Vagina (tissue), 2 donors: ENCODE measurements at regions not wholly inside any gene's neighbourhood (a gene's known extent, or its start where the extent isn't known, plus 50 kb on each side); places are given as distances from the start of the nearest gene placed in this dataset.

Experiments used
- DNase-seq, 2 donors: peaks; one replicate each; pipeline ENCODE4 v3.0.0-alpha.2; 2017; ENCODE audit errors: extremely low spot score in 2 of 2
- H3K27ac ChIP-seq: fragments of 200-600 bp; sonication (generic); one replicate; pipeline ENCODE4 v1.5.1; 2019
- H3K27me3 ChIP-seq: fragments of 200-600 bp; sonication (generic); one replicate; pipeline ENCODE4 v1.5.1; 2019
- H3K36me3 ChIP-seq, 2 donors: fragments of 200-600 bp; sonication (generic); one replicate each; pipeline ENCODE4 v1.5.1; 2017 to 2019
- H3K4me1 ChIP-seq: fragments of 200-600 bp; sonication (generic); one replicate; pipeline ENCODE4 v1.5.1; 2019
- H3K4me3 ChIP-seq, 2 donors: fragments of 200-600 bp; sonication (generic); 1 replicate in 1 of 2; 2 replicates in 1 of 2; pipeline ENCODE4 v1.5.1; 2016 to 2019
- H3K9me3 ChIP-seq: fragments of 200-600 bp; sonication (generic); one replicate; pipeline ENCODE4 v1.5.1; 2019
- POLR2A ChIP-seq, 2 donors: fragments of 450-650 bp; IDR thresholded peaks; one replicate each; pipeline ENCODE4 v1.6.1; 2017; ENCODE audit warnings: antibody characterized with exemption in 2 of 2, mild to moderate bottlenecking in 2 of 2, moderate library complexity in 2 of 2
- POLR2AphosphoS5 ChIP-seq, 2 donors: sonication (generic); formaldehyde crosslinking; IDR thresholded peaks; one replicate each; pipeline ENCODE4 v1.9.0; 2017; ENCODE audit warnings: antibody characterized with exemption in 2 of 2, mild to moderate bottlenecking in 2 of 2, low read depth in 1 of 2; ENCODE audit not compliant: insufficient read depth in 1 of 2
- intact Hi-C: fragments of 100-400 bp; cut with DNase I; formaldehyde crosslinking; loops from one replicate; pipeline ENCODE4 v1.15.1; 2023
- TF ChIP-seq, protein P1 (sequence below), 3 experiments: fragments of 450-650 bp in 2 of 3; fragments of 200-600 bp in 1 of 3; sonication (generic) in 1 of 3; IDR thresholded peaks; one replicate each; pipeline ENCODE4 v1.5.1; 2017 to 2019; ENCODE audit warnings: antibody characterized with exemption in 3 of 3, mild to moderate bottlenecking in 2 of 3, moderate library complexity in 2 of 3

DNA sequence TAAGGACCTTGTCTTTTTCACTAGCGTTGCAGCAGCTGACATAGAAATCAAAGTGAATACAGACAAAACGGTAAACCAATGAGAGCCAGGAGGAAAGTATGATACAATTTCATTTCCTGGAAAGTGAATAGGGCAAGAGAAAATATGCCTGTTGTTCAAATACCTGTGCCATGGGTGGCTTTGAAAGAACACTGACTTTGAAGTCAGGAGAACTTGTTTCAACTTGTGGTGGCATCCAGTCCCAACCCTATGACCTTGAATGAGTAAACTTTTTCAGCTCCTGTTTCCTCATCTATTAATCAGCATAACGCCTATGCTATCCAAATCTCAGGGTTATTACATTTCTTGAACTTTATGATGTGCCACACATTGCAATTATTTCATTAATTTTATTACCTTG, 173.7 kb upstream of the HS3ST3A1 start:
- Histone ChIP-seq H3K4me3 (no peak overlapping the region), H3K36me3 (no peaks in the 10 kb centered on the region), H3K27ac (no peak overlapping the region), H3K4me1 (peaks cover 16% of the 10 kb centered on the region), H3K9me3 (no peaks in the 10 kb centered on the region), H3K27me3 (no peaks in the 10 kb centered on the region)
- TF ChIP-seq POLR2AphosphoS5 (IDR thresholded peaks at IDR 0.05; ENCODE audit: insufficient read depth in 1 of 2, low read depth in 1 of 2) (no peak), POLR2A (IDR thresholded peaks at IDR 0.05) (no peak)
- TF ChIP-seq, protein P1, sequence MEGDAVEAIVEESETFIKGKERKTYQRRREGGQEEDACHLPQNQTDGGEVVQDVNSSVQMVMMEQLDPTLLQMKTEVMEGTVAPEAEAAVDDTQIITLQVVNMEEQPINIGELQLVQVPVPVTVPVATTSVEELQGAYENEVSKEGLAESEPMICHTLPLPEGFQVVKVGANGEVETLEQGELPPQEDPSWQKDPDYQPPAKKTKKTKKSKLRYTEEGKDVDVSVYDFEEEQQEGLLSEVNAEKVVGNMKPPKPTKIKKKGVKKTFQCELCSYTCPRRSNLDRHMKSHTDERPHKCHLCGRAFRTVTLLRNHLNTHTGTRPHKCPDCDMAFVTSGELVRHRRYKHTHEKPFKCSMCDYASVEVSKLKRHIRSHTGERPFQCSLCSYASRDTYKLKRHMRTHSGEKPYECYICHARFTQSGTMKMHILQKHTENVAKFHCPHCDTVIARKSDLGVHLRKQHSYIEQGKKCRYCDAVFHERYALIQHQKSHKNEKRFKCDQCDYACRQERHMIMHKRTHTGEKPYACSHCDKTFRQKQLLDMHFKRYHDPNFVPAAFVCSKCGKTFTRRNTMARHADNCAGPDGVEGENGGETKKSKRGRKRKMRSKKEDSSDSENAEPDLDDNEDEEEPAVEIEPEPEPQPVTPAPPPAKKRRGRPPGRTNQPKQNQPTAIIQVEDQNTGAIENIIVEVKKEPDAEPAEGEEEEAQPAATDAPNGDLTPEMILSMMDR (IDR thresholded peaks at IDR 0.05): no peak
- DNase-seq: no peak
- intact Hi-C loops: no loop called here

DNA sequence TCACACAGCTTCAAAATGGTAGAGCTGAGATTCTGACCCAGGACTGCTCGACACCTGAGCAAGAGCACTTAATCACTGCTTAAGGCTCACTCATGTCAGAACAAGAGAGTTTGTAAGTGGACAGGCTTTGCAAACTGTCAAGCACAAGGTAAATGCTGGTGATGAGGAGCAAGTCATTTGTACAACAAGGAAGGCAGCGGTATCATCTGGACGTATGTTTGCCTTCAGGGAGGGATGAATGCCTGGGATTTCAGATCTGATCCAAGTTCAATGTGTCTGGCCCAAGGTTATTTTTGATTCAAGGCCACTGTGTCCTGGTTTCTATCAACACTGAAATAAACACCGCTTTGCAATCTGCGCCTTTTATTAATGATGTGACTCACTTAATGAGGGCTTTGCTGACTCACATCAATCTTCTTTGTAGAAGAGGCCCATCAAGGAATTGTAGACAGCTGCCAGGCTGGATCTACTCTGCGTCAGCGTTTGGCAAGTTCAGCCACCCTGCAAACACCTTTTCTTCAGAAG, 174.4 kb upstream of the HS3ST3A1 start:
- no peak overlapping the region for H3K4me3 ChIP-seq
- TF ChIP-seq POLR2A (IDR thresholded peaks at IDR 0.05) (no peak), POLR2AphosphoS5 (IDR thresholded peaks at IDR 0.05; ENCODE audit: insufficient read depth in 1 of 2, low read depth in 1 of 2) (no peak)
- H3K36me3 ChIP-seq: no peaks in the 10 kb centered on the region
- no peaks in the 10 kb centered on the region for H3K27me3 ChIP-seq
- no peak for DNase-seq
- peaks cover 16% of the 10 kb centered on the region for H3K4me1 ChIP-seq
- no peaks in the 10 kb centered on the region for H3K9me3 ChIP-seq
- no peak overlapping the region for H3K27ac ChIP-seq
- intact Hi-C loops: no loop called here

DNA sequence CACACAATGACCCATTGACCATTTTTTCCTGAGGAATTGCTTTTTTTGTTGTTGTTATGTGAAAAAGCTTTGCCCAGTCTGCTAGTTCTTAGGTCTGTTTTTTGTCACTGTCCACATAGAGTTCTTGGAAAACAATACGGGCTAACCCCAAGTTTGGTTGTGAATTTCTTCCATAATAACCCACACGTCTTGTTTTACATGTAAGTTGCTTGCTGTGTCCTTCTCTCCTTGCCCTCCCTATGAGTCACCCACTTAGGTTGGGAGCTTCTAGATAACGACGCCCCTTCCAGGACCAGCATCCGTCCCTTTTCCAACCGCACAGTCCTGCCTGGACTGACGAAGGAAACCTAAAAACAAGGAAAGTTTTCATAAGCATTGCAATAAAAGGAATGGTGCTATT, 175.3 kb upstream of the HS3ST3A1 start:
- no peaks in the 10 kb centered on the region for H3K27me3 ChIP-seq
- TF ChIP-seq POLR2AphosphoS5 (IDR thresholded peaks at IDR 0.05; ENCODE audit: insufficient read depth in 1 of 2, low read depth in 1 of 2) (no peak), POLR2A (IDR thresholded peaks at IDR 0.05) (no peak)
- TF ChIP-seq, protein P1 (IDR thresholded peaks at IDR 0.05): no peak
- no peaks in the 10 kb centered on the region for H3K36me3 ChIP-seq
- H3K9me3 ChIP-seq: no peaks in the 10 kb centered on the region
- no peak for DNase-seq
- no peak overlapping the region for H3K4me3 ChIP-seq
- H3K27ac ChIP-seq: no peak overlapping the region
- intact Hi-C loops: no loop called here
- H3K4me1 ChIP-seq: peaks cover 16% of the 10 kb centered on the region

DNA sequence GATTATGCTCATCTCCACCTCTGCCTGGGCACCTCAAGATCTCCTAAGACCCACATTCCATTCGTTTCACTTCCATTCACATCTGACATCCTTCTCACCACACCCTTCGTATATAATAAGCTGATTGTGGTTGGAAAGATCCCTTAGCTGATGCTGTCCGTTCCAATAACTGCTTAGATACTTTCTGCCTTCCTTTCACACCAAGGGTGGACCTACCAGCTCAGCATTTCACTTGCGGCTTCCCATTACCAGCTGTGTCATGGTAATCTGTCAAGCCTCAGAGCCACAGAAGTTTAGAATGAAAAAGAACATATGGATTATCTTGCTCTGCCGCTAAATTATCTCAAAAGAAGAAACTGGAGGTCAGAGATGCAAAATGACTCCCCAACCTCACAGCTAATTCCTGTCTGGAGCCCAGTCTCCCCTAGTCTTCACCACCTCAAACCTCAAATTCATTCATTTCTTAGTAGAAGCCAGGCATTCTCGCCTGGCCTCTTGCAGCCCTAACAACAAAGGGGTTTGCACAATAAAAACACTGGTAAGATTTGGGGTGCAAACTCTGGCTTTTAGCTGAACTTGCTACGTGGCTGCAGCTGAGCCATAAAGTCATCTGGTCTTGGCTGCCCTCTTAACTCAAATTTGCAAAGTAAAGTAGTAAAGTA, 182.8 kb upstream of the HS3ST3A1 start:
- DNase-seq: no peak
- intact Hi-C loops: no loop called here
- no peaks in the 10 kb centered on the region for H3K9me3 ChIP-seq
- peaks cover 5% of the 10 kb centered on the region for H3K4me1 ChIP-seq
- no peak for TF ChIP-seq POLR2A (IDR thresholded peaks at IDR 0.05)
- no peaks in the 10 kb centered on the region for H3K27me3 ChIP-seq
- H3K4me3 ChIP-seq: no peak overlapping the region
- no peaks in the 10 kb centered on the region for H3K36me3 ChIP-seq
- no peak overlapping the region for H3K27ac ChIP-seq

DNA sequence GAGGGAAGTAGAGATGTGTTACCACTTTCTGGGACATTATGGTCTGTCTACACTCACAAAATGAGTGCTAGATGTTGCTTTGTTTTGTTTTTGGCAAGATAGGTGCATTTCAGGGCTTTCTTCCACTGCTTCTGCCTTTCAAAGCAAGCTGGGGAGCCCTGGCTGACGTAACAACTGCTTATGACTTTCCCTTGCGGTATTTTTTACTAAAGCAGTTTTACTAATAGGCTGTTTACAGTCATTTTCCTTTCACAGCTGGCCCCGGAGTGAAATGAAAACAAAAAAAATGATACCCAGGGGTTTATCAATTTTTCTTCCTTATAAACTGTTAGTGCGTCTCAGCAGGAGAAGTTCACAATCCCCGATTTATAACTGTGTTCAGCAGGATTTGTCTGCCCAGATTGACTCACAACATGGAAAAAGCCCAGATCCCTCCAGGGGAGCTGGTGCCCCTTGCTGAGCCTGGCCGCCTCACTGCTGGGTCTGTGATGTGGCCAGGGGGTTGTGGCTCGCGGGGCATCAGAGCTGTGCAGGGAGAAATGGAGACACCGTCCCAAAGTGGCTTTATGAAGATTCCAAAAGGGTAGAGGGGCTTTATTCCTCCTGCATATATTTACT, 184.4 kb upstream of the HS3ST3A1 start:
- H3K27ac ChIP-seq: no peak overlapping the region
- no peaks in the 10 kb centered on the region for H3K9me3 ChIP-seq
- peaks cover 5% of the 10 kb centered on the region for H3K4me1 ChIP-seq
- intact Hi-C loops: no loop called here
- TF ChIP-seq POLR2A (IDR thresholded peaks at IDR 0.05) (no peak), POLR2AphosphoS5 (IDR thresholded peaks at IDR 0.05; ENCODE audit: insufficient read depth in 1 of 2, low read depth in 1 of 2) (no peak)
- TF ChIP-seq, protein P1 (IDR thresholded peaks at IDR 0.05): no peak
- DNase-seq: no peak
- H3K36me3 ChIP-seq: no peaks in the 10 kb centered on the region
- H3K27me3 ChIP-seq: no peaks in the 10 kb centered on the region
- H3K4me3 ChIP-seq: no peak overlapping the region

DNA sequence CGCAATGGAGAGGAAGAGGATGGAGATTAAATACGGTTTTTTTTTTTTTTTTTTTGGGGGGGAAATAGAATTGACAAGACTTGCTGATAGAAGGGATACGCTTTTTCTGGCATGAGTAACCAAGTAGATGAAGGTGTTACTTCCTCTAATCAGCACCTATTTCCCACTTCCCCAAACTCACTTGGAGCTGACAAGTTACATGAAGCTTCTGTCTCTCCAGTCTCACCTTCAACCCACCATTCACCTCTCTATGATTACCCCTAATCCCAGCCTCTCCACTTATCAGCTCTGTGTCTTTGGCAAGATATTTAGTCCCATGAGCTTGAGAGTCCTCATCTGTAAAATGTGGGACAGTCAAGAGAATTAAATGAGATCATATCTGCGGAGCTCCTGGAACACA, 185.9 kb upstream of the HS3ST3A1 start:
- Histone ChIP-seq H3K9me3 (no peaks in the 10 kb centered on the region), H3K27ac (no peak overlapping the region), H3K36me3 (no peaks in the 10 kb centered on the region), H3K4me3 (no peak overlapping the region), H3K4me1 (peaks cover 5% of the 10 kb centered on the region), H3K27me3 (no peaks in the 10 kb centered on the region)
- intact Hi-C loops: no loop called here
- TF ChIP-seq, protein P1 (IDR thresholded peaks at IDR 0.05): no peak
- TF ChIP-seq POLR2AphosphoS5 (IDR thresholded peaks at IDR 0.05; ENCODE audit: insufficient read depth in 1 of 2, low read depth in 1 of 2) (no peak), POLR2A (IDR thresholded peaks at IDR 0.05) (no peak)
- DNase-seq: no peak
